Body of pancreas (tissue), 4 donors: ENCODE measurements at regions not wholly inside any gene's neighbourhood (a gene's known extent, or its start where the extent isn't known, plus 50 kb on each side); places are given as distances from the start of the nearest gene placed in this dataset.

Experiments
- CTCF ChIP-seq, 7 experiments: fragments of 450-650 bp in 4 of 7; fragments of 200-600 bp in 3 of 7; sonication (generic) in 3 of 7; IDR thresholded peaks; one replicate each; pipeline ENCODE4 v1.5.1; 2016 to 2019; ENCODE audit warnings: antibody characterized with exemption in 7 of 7
- POLR2A ChIP-seq, 3 donors: fragments of 450-650 bp; IDR thresholded peaks; one replicate each; pipeline ENCODE4 v1.6.1; 2016; ENCODE audit warnings: antibody characterized with exemption in 3 of 3, mild to moderate bottlenecking in 2 of 3

DNA sequence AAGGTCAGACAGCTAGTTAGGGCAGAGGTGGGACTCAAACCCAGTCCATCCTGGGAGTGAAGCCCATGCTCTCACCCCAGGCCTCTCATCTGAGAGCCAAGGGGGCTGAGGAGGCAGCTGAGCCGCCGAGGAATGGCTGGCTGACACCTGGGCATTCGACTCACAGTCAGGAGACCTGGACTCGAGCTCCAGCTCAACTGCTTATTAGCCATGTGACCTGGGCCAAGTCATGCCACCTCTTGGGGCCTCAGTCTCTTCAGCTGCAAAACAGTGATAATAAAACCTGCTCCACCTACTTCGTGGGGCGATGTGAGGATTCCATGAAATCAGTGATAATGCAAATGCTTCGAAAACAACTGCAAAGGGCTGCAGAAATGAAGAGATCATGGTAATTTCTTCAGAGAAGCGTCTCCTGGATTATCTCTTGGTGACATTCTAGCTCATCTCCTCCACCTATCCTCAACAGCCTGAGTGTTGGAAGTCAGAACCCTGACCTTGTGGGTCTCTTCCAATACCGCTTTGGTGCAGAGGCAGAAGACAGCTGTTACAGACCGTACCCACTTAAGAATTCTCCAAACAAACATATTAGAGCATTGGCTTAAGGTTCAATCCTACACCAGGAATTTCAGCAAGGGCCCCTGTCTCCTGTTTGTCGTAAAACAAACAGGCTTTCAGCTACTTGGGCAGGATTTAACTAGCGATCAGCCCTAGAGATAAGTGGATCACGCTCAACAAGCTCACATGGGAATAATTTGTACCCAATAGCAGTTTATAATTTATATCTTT, 60.0 kb upstream of the PIM1 start:
- TF ChIP-seq CTCF (IDR thresholded peaks at IDR 0.05), result no peak
- TF ChIP-seq POLR2A (IDR thresholded peaks at IDR 0.05), result no peak
